GM19324 (cell line): ENCODE measurements at regions not wholly inside any gene's neighbourhood (a gene's known extent, or its start where the extent isn't known, plus 50 kb on each side); places are given as distances from the start of the nearest gene placed in this dataset.

ENCODE experiments used
- ATAC-seq: cut with Tn5 transposase; IDR thresholded peaks from one replicate; pipeline ENCODE4 v1.9.1; 2021; ENCODE audit warnings: mild to moderate bottlenecking, moderate library complexity; ENCODE audit not compliant: unreplicated experiment, low FRiP score

GRCh38 chr10:123446449-123447156 is 219.6 kb upstream of the GPR26 start:
- ATAC-seq, result no peak

GRCh38 chr10:123449234-123449962 is 216.8 kb upstream of the GPR26 start:
- ATAC-seq, result no peak

- no peak for ATAC-seq
Measured at GRCh38 chr10:123450956-123451605, 215.1 kb upstream of the GPR26 start.

GRCh38 chr10:123451618-123452245 is 214.4 kb upstream of the GPR26 start:
- ATAC-seq, result no peak

- ATAC-seq, result no peak
Measured at GRCh38 chr10:123454987-123455386, 211.2 kb upstream of the GPR26 start.

GRCh38 chr10:123455861-123456260 is 210.3 kb upstream of the GPR26 start:
- ATAC-seq, result no peak

GRCh38 chr10:123458933-123459332 is 207.2 kb upstream of the GPR26 start:
- no peak for ATAC-seq

- no peak for ATAC-seq
Measured at GRCh38 chr10:123459371-123460091, 206.6 kb upstream of the GPR26 start.

GRCh38 chr10:123462246-123462645 is 203.9 kb upstream of the GPR26 start:
- ATAC-seq, result no peak

GRCh38 chr10:123462756-123463155 is 203.4 kb upstream of the GPR26 start:
- no peak for ATAC-seq

GRCh38 chr10:123463181-123463580 is 203.0 kb upstream of the GPR26 start:
- ATAC-seq, result no peak

GRCh38 chr10:123463698-123464097 is 202.5 kb upstream of the GPR26 start:
- ATAC-seq, result no peak

- no peak for ATAC-seq
Measured at GRCh38 chr10:123464430-123465323, 201.5 kb upstream of the GPR26 start.

- no peak for ATAC-seq
Measured at GRCh38 chr10:123470336-123470921, 195.7 kb upstream of the GPR26 start.

GRCh38 chr10:123471811-123472210 is 194.3 kb upstream of the GPR26 start:
- ATAC-seq, result no peak

GRCh38 chr10:123472606-123473005 is 193.5 kb upstream of the GPR26 start:
- ATAC-seq, result no peak

GRCh38 chr10:123474700-123475099 is 191.5 kb upstream of the GPR26 start:
- ATAC-seq, result no peak

- no peak for ATAC-seq
Measured at GRCh38 chr10:123475466-123475865, 190.7 kb upstream of the GPR26 start.

- ATAC-seq, result no peak
Measured at GRCh38 chr10:123478116-123478515, 188.0 kb upstream of the GPR26 start.
